NCI-H1694 (cell line): ENCODE measurements at regions not wholly inside any gene's neighbourhood (a gene's known extent, or its start where the extent isn't known, plus 50 kb on each side); places are given as distances from the start of the nearest gene placed in this dataset.
A peak's percentile ranks its signal among the peaks of the same experiment; 100 is the strongest.
"Not testable (repeated sequence)": the region's sequence is repeated elsewhere in the genome, so short reads cannot be mapped to it uniquely, and the experiment has no call there.

ENCODE experiments used
- DNase-seq: peaks from one replicate; lab custom pipeline; 2025; lab: John Stamatoyannopoulos, UW

DNA sequence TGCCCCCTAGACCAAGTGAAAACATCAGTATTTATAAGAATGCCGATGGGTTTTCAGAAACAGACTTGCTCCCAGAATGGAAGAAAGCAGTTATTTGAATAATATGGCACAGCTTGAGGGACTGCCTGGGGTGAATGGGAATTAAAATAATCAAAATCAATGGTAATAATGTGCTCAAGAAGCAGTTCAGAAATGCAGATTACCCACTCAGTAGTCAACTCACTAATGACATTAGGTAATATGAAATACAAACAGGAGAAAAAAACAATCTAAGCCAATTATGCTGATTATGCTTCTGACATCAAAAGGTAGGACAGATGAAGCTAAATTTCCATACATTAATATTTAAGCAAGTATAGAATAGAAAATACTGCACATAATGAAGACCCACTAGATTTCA lies 179.3 kb downstream of the ENC1 start:
- DNase-seq, result no peak

DNA sequence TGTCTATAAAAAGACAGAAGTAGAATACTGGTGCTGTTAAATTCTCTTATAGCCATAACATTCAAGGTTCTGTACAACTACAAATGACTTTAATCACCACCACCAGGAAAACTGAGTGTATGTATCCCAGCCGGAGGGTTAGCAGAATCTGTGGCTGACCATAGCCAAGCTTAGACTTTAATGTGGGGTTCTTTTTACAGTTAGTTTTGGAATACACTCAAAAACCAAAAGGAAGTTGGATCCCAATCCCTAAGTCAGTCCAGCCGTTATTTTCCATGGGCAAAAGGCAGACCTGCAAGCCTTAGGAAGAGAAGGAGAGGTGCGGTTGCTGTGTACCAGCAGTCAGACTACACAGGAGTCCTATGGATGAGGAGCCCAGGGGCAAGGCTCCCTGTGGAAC lies 179.8 kb downstream of the ENC1 start:
- DNase-seq, result no peak

DNA sequence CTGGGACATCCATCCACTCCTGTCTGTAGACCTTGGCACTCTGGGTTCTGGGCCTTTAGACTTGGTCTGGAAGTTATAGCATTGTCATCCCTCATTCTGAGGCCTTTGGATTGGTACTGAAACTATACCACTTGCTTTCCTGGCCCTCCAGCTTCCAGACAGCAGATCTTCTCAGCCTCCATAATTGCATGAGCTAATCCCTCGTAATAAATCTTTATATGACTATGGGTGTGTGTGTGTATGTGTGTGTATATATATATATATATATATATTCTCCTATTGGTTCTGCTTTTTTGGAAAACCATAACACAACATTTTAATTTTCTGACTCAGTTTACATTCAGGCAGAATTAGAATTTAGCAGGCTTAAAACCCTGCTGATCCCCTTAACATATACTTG lies 180.5 kb downstream of the ENC1 start:
- no peak for DNase-seq

DNA sequence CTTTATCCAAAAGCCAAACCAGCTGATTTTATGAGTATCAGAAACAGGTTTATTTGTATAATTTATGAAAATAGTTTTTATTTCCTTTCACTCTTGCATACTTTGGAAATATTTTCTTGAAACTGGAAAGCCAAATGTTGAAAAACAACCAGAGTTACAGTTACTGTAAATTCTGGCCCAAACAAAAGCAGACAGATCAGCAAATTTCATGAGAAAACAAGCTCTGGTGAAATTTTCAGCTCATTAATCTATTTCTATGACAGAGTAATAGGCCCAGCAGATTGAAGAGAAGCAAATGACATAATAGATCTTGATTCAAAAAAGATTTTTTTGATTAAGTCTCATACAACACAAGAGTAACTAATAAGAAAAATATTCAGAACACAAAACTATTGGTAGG lies 182.7 kb downstream of the ENC1 start:
- DNase-seq, result no peak

DNA sequence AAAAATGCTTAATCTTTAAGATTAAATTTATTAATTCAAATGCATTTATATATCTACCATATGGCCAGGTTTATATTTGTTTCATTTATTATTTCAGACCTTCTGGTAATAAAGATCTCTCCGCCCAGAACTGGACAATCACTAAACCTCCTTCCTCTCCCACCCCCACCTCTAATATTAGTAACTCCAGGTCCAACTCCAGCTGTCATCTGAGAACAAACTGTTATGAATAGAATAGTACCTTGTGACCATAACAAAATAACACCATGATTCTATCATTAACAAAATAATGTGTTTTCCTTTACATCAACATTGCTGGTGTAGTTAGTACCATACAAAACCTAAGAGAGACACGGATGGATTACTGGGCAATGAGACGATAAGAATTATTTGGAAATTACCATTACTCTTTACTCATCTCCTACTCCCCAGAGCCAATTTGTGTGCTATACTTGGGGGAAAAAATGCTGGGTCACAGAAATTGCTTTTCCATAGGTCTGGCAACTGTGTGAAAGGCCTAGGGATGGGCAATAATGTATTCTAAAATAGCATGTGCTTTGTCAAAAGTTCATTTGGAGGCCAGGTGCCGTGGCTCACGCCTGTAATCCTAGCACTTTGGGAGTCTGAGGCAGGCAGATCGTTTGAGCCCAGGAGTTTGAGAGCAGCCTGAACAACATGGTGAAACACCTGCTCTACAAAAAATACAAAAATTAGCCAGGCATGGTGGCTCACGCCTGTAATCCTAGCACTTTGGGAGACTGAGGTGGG lies 186.1 kb downstream of the ENC1 start:
- DNase-seq, result no peak

DNA sequence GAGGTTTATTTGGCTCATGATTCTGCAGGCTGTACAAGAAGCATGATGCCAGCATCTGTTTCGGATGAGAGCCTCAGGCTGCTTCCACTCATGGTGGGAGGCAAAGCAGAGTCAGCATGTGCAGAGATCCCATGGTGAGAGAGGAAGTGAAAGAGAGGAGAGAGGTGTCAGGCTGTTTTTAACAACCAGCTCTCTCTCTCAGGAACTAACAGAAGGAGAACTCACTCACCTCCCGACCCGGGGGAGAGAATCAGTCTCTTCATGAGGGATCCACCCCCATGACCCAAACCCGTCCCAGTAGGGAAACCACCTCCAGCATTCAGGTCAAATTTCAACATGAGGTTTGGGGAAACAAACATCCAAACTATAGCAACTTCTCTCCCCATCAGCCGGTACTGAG lies 187.7 kb downstream of the ENC1 start:
- DNase-seq, result no peak

DNA sequence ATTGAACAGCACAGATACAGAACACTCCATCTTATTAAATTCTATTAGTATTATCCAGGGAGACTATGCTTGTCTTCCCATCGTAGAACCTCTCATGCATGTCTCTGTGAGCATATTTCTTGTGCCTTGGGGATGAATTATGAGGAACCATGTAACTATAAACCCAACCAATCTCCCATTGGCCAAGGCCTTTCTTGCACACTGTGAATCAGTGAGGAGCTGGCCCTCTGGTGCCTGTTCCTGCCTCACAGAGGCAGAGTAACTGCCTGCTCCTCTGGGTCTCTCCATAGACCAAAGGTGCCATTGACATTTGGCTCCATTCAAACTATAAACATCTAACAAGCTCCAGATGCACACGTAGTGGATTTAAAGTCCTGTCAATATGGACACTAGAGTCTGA lies 190.4 kb downstream of the ENC1 start:
- DNase-seq, result no peak

DNA sequence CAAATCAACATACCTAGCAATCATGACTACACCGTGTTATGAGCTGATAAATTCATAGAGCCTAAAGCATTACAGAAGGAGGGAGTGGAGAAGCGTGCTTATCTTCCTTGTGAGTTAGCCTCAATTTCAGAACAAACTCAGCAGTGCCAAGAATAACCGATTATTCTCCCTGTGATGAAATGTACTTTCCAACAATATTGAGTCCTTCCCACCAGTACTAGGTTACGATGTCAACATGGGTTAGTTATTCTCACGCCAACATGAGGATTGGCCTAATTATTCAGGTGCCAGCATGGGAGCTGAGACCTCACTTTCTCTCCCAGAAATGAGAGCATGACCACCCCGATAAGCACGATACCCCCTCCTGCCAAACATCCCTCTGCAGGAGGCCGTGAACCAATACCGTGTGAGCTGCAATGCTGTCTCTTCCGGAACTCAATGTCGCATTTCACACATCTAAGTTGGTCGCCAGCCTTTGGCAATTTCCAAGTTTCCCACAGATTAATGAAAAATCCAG lies 193.7 kb downstream of the ENC1 start:
- no peak for DNase-seq

DNA sequence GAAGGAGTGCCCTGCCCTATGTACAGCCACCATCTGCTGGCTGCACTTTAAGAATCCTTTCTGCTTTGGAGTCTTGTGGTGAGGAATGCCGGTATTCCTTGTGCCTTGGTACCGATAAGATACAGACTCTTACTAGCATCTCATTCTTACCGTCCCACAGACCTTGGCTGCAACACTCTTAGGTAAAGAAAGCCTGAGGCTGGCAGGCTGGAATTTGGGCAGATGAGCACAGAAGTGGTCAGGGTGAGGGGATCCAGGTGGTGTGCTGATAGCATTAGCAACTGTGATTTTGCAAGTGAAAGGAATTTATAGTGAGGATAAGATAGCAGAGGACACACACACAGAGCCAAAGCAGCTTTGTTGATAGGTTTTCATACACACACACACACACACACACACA lies 198.1 kb downstream of the ENC1 start:
- no peak for DNase-seq

DNA sequence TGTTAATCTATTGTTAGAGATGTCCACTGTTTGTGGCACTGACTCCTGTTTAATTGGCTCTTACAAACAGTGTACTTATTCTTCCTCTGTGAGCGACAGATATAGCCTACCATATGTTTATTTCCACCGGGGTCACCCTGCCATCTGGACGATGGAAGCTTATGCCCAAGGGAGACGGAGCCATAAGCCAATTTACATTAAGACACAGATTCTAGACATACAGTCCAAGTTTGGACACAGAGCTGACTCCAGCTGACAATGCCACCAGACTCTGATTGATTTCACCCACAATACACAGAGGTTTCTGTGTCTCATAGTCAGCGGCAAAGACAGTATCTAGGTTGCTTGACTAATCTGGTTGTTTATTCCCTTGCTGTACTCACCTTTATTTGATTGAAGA lies 198.9 kb downstream of the ENC1 start:
- DNase-seq, result peak; percentile 2

DNA sequence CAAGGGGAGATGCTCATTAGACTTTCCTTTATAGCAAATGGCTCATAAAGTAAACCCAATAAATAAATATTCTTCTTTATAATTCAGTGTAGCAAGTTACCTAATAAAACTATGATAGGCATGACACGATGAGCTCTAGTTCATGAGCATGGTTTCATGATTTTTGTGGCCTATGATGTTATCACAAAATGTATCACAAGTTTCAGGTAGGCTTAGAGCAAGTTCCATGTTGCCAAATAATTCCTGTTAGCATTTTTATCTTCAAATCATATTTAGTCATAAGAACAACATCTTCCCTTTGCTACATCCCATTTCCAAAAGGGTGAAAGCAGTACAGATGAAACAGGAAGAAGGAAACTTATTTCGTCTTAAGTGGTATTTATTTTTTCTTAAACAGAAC lies 200.2 kb downstream of the ENC1 start:
- no peak for DNase-seq

DNA sequence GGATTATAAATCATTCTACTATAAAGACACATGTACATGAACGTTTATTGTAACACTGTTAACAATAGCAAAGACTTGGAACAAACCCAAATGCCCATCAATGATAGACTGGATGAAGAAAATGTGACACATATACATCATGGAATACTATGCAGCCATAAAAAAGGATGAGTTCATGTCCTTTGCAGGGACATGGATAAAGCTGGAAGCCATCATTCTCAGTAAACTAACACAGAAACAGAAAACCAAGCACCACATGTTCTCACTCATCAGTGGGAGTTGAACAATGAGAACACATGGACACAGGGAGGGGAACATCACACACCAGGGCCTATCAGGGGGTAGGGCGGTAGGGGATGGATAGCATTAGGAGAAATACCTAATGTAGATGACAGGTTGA lies 202.7 kb downstream of the ENC1 start:
- not testable (repeated sequence) for DNase-seq

DNA sequence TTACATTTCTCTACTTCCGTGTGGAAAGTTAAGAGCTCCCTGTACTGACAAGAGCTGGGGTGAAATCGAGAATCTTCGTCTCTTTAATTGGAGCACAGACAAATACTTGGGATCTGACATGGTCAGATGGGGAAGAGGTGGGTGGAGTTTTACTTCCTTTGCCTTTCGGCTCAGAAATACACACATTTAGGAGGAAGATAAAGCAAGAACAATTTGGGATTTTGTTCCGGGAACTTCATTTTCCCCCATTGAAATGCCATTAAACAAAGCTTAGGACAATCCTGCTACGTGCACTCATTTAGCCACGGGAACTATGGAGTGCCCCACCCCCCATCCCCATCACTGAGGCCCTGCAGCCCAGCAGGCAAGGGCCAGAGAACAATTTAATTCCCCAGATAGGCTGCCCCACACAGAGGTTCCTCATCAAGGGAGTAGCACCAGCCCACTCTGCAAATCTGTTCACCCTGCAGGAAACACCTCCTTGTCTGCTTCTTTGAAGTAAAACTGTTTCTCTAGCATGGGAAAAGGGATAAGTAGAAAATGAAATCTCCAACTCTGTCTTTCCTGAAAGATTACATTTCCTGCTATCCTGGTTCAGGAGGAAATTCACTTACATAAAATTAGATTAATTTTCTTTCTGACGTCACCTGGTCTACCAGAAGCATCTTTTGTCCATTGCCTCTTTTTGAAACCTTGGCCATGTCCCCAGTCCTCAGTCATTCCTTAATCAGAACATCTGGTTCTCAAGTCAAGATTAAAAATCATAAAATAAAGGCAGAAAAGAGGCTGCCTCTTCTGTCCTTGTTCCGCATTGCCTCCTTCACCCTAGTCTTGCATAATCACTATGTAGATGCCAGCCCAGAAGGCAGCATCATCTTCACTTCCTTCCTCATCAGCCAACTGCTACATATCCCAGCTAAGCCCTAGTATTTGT lies 206.4 kb downstream of the ENC1 start:
- DNase-seq, result no peak

DNA sequence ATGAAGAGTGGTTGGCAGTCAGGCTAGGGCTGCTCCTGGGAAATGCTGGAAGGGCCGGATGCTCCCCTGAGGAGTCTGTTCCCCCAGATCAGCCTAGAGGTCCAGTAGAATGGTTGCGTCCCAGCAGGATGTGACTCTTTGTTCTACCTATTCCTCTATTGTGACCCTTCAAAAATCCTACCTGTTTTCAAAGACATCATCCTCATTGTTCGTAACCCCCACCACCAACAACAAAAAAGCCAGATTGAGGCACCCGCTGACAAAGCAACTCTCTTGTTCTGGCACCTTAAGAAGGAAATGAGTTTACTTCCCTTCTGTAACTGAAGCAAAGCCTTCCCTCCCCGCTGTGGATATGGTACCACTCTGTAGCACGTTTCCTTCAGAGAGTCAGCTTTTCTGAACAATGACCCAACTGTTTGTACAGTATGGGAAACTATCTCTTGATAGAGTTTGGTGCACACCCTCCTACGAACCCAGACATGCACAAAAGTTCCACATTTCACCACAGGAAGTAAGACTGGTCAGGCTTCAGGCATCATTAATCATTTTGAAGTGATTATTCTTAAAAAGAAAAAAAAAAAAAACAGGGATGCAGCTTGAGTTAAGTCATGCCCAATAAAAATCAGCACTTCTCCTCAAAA lies 207.2 kb downstream of the ENC1 start:
- DNase-seq, result no peak

DNA sequence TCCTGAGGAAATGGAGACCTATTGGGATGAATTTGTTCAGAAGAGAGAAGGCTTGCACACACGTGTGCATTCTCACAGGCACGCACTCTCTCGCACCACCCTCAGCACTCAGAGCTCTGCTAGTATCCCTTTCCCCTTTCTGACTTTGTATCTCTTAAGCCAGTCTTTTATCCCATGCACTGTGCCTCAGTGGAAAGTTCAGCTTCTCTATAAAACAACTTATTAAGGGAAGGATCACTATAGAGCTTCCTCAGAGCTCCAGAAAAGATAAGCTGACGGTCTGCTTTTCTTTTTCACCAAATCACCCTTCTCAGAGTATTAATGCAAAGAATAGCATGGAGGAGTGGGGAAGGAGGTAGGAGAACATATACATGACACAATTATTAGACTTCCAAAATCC lies 207.8 kb downstream of the ENC1 start:
- no peak for DNase-seq

DNA sequence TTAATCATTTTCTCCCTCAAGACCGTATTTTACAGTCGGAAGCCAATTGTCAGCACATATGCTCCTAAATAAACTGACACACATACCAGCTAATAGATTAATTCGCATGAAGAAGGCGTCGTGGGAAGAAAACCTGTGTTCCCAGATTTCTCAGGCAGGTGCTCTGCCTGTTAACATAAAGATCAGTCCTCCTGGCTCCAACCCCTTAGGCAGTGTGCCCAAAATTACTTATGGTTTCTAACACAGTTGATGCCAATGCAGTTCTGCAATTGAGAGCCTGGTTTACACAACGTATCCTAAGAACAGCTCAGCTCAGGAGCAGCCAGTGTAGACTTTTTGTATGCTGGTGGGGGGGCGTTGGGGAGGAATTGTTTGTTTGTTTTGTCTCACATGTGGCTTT lies 208.3 kb downstream of the ENC1 start:
- peak; percentile 95 for DNase-seq

DNA sequence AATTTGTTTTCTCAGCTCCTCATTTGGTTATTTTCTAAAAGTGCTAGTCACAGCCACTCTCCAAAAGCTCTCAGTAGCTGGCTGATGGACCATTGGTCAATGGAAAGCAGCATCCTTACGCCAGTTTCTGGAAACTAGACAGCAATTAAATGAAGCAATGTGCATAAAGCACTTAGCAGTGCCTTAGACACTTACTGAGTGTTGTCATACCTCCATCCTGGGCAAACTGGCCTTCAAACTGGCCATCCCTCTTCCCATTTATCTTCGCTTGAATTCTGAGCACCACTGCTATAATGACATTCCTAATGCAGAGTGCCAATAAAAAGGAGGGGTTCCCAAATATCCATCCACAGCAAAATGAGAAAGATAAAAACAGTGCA lies 209.2 kb downstream of the ENC1 start:
- DNase-seq, result no peak

DNA sequence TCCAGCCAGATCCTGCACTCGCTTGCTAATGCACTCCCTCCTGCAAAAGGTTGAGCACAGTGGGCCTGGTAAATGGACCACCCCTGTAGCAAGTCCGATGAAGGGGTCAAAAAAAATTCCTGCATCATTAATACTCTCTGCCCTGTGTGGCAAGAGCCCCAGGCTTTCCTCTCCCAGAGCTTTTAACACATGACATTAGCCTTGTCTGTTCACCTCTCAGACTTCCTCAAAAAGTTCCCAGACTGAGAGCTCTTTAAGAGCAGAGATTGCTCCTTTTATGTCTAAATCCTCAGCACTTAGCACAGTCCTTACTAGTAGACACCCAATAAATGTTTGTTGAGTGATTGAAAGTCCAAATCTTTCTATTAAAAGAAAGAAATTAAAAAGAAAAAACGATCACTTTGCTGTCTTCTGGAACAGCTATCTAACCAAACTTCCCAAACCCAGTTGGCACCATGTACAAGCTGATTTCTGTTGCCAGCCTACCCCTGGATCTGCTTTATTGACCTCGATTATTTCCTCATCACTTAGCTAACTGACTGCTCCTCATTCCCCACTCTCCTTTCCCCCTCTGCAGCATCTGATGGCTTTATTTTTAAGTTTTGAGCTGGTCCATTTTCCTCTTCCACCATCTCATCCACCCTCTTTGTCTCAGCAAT lies 209.8 kb downstream of the ENC1 start:
- no peak for DNase-seq

DNA sequence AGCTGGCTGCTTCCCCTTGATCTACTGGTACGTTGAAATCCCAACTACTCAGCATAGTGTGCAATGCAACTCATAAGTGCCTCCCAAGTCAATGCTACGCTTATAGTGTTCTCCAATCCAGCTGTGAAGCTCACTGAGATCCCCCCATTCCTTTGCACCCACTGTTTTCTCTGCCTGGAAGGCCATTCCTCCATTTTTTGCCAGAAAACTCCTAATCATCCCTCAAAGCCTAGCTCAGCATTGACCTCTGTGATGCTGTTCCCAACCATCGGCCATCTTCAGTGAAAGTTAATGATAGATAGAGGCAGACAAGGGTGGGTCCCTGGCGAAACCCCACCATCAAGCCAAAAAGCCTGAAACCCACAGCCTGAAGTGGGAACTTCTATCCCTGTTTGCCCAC lies 211.0 kb downstream of the ENC1 start:
- no peak for DNase-seq

DNA sequence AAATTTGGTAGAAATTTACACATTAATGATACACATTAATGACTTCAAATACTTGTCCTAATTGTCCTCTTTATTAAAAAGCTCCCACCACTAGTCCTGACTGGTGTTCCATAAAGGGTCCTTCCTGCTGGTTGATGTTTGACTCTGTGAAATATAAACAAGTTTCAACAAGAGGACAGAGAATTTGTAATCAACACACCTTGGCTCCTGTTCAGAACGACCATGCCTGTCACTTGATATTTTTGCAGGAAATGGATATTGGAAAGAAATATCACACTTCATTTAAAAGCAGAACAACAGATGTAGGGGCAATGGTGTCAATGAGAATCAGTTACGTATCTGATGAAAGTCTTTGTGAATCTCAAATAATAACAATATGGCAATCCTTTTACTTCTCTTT lies 211.7 kb downstream of the ENC1 start:
- no peak for DNase-seq

DNA sequence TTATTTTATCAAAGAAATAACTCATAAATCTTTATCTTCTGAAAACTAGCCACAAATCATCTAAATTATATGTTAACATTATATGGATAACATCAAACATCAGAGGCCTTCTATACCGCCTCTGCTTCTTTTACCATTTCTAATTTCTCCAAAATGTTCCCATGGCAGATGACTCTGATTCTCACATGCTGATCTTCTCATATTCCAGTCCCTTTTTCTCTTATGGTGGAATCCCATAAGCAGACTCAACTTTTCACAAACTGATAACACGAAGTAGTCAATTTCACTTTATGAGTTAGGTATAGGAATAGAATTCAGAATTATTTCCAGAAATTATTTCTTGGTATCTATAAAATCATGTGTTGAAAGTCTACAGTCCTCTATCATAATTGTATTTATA lies 212.3 kb downstream of the ENC1 start:
- DNase-seq, result no peak

DNA sequence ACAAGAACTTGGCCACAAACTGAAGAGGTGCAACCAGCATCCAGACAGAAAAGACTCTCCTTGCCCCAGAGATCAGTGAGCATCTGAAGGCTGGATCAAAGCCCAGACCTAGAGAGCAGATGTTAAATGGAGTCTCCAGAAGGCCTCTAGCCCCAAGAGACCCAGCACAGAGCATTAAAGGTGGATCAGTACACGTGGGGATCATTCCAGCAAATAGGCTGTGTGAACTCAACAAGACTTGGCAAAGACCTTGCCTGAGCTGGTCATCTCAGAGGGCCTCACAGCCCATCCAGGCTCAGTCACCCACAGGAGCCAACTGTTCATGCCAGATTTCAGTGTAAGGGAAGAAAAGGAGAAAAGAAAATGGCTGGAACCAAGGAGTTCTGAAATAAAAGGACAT lies 214.0 kb downstream of the ENC1 start:
- peak; percentile 43 for DNase-seq
